CD8-positive, alpha-beta memory T cell (primary cell): ENCODE measurements at regions not wholly inside any gene's neighbourhood (a gene's known extent, or its start where the extent isn't known, plus 50 kb on each side); places are given as distances from the start of the nearest gene placed in this dataset.
"Not testable (repeated sequence)": the region's sequence is repeated elsewhere in the genome, so short reads cannot be mapped to it uniquely, and the experiment has no call there.

ENCODE experiments used
- CTCF ChIA-PET: fragments of 350-600 bp; sonication (Branson Sonifier 250); formaldehyde crosslinking; loops from one replicate; lab custom pipeline; 2021; ENCODE audit warnings: antibody characterized with exemption; lab: Charles Lee
- POLR2A ChIA-PET: fragments of 350-600 bp; sonication (Branson Sonifier 250); formaldehyde crosslinking; loops from one replicate; lab custom pipeline; 2021; ENCODE audit warnings: antibody characterized with exemption; lab: Charles Lee
- DNase-seq, 5 donors: peaks; one replicate each; pipeline versions ENCODE4 v3.0.0 to v3.0.0-alpha.2; 2020 to 2022; ENCODE audit warnings: mixed read lengths in 1 of 5
- H3K27ac ChIP-seq: one replicate; pipeline ENCODE4 v1.7.0; 2013; ENCODE audit warnings: low read depth, mild to moderate bottlenecking, low read length, moderate library complexity
- H3K27me3 ChIP-seq: 2 replicates; pipeline ENCODE4 v1.7.0; 2013; ENCODE audit warnings: low read length, mild to moderate bottlenecking; ENCODE audit not compliant: insufficient read depth, poor library complexity, severe bottlenecking
- H3K36me3 ChIP-seq: 2 replicates; pipeline ENCODE4 v1.7.0; 2013; ENCODE audit warnings: mild to moderate bottlenecking, low read length, moderate library complexity; ENCODE audit not compliant: insufficient read depth
- H3K4me1 ChIP-seq: 2 replicates; pipeline ENCODE4 v1.7.0; 2013; ENCODE audit warnings: mild to moderate bottlenecking, low read length, moderate library complexity; ENCODE audit not compliant: insufficient read depth
- H3K4me3 ChIP-seq: 2 replicates; pipeline ENCODE4 v1.7.0; 2013; ENCODE audit warnings: mild to moderate bottlenecking, low read length
- H3K9me3 ChIP-seq: 2 replicates; pipeline ENCODE4 v1.7.0; 2013; ENCODE audit warnings: mild to moderate bottlenecking, low read length
- H3K27ac Mint-ChIP-seq, 8 donors: one replicate each; pipeline ENCODE4 v1.8.0; 2020 to 2021; ENCODE audit warnings: mixed read lengths in 8 of 8, mild to moderate bottlenecking in 6 of 8, inconsistent platforms in 3 of 8, moderate library complexity in 3 of 8
- H3K27me3 Mint-ChIP-seq, 2 donors: one replicate each; pipeline ENCODE4 v1.8.0; 2020 to 2021; ENCODE audit warnings: mixed read lengths in 2 of 2, mild to moderate bottlenecking in 1 of 2, moderate library complexity in 1 of 2
- H3K36me3 Mint-ChIP-seq, 3 donors: one replicate each; pipeline ENCODE4 v1.8.0; 2020 to 2021; ENCODE audit warnings: mixed read lengths in 3 of 3, inconsistent platforms in 1 of 3, mild to moderate bottlenecking in 1 of 3
- H3K4me1 Mint-ChIP-seq, 3 donors: one replicate each; pipeline ENCODE4 v1.8.0; 2020 to 2021; ENCODE audit warnings: mixed read lengths in 3 of 3, inconsistent platforms in 1 of 3, mild to moderate bottlenecking in 1 of 3
- H3K4me3 Mint-ChIP-seq, 7 donors: one replicate each; pipeline ENCODE4 v1.8.0; 2020 to 2021; ENCODE audit warnings: mixed read lengths in 7 of 7, mild to moderate bottlenecking in 6 of 7, moderate library complexity in 4 of 7, inconsistent platforms in 2 of 7
- H3K9me3 Mint-ChIP-seq, 5 donors: one replicate each; pipeline ENCODE4 v1.8.0; 2020 to 2022; ENCODE audit warnings: mixed read lengths in 5 of 5, mild to moderate bottlenecking in 3 of 5, moderate library complexity in 2 of 5, inconsistent platforms in 1 of 5

GRCh38 chr3:59499000-59499399, 449.2 kb upstream of the CFAP20DC start:
- Mint-ChIP-seq H3K27me3 (peaks cover 0 to 6% of the 10 kb centered on the region in 2 donors), H3K4me1 (peaks cover 0 to 8% (median 2%) of the 10 kb centered on the region in 3 donors), H3K9me3 (peaks cover 0 to 2% (median 0%) of the 10 kb centered on the region in 5 donors), H3K36me3 (peaks cover 0 to 21% (median 4%) of the 10 kb centered on the region in 3 donors), H3K4me3 (no peak overlapping the region), H3K27ac (peak overlapping the region in 1 of 8 donors; percentile 63)
- no peaks in the 10 kb centered on the region for H3K27me3 ChIP-seq
- H3K4me1 ChIP-seq = no peaks in the 10 kb centered on the region
- no peak overlapping the region for H3K27ac ChIP-seq
- H3K9me3 ChIP-seq = no peaks in the 10 kb centered on the region
- POLR2A ChIA-PET = no interaction called here
- DNase-seq = no peak
- CTCF ChIA-PET = interaction anchor here (1.3 kb wide), 1 partner anchor 42 kb away, joined by 3 read pairs; no protein-coding TSS in a partner anchor
- no peak overlapping the region for H3K4me3 ChIP-seq
- no peaks in the 10 kb centered on the region for H3K36me3 ChIP-seq

- ChIA-PET CTCF (no interaction called here), POLR2A (no interaction called here)
- H3K27me3 ChIP-seq = no peaks in the 10 kb centered on the region
- no peaks in the 10 kb centered on the region for H3K4me1 ChIP-seq
- no peak overlapping the region for H3K27ac ChIP-seq
- peaks cover 0 to 2% (median 0%) of the 10 kb centered on the region in 5 donors for H3K9me3 Mint-ChIP-seq
- H3K36me3 ChIP-seq = no peaks in the 10 kb centered on the region
- no peak overlapping the region for H3K4me3 ChIP-seq
- H3K4me3 Mint-ChIP-seq = no peak overlapping the region
- H3K4me1 Mint-ChIP-seq = peaks cover 0 to 8% (median 2%) of the 10 kb centered on the region in 3 donors
- H3K9me3 ChIP-seq = no peaks in the 10 kb centered on the region
- peaks cover 0 to 5% of the 10 kb centered on the region in 2 donors for H3K27me3 Mint-ChIP-seq
- no peak overlapping the region for H3K27ac Mint-ChIP-seq
- peaks cover 0 to 13% (median 0%) of the 10 kb centered on the region in 3 donors for H3K36me3 Mint-ChIP-seq
- DNase-seq = no peak
Measured at GRCh38 chr3:59496250-59496649, 446.4 kb upstream of the CFAP20DC start.

GRCh38 chr3:59494969-59495368, 445.1 kb upstream of the CFAP20DC start:
- peaks cover 0 to 17% (median 0%) of the 10 kb centered on the region in 3 donors for H3K36me3 Mint-ChIP-seq
- H3K9me3 ChIP-seq, H3K27me3 ChIP-seq, H3K36me3 ChIP-seq, H3K4me1 Mint-ChIP-seq, POLR2A ChIA-PET, H3K27ac ChIP-seq, H3K27ac Mint-ChIP-seq, H3K4me1 ChIP-seq, H3K27me3 Mint-ChIP-seq, DNase-seq, H3K9me3 Mint-ChIP-seq, H3K4me3 Mint-ChIP-seq, CTCF ChIA-PET, H3K4me3 ChIP-seq: not testable (repeated sequence)

- no peak overlapping the region for H3K27ac Mint-ChIP-seq
- H3K36me3 ChIP-seq = no peaks in the 10 kb centered on the region
- peaks cover 0 to 4% (median 2%) of the 10 kb centered on the region in 3 donors for H3K36me3 Mint-ChIP-seq
- H3K4me1 ChIP-seq = no peaks in the 10 kb centered on the region
- ChIA-PET CTCF (no interaction called here), POLR2A (no interaction called here)
- no peaks in the 10 kb centered on the region for H3K27me3 ChIP-seq
- peaks cover 0 to 10% (median 3%) of the 10 kb centered on the region in 3 donors for H3K4me1 Mint-ChIP-seq
- no peak overlapping the region for H3K27ac ChIP-seq
- DNase-seq = no peak
- no peak overlapping the region for H3K4me3 Mint-ChIP-seq
- no peak overlapping the region for H3K4me3 ChIP-seq
- H3K9me3 ChIP-seq = no peaks in the 10 kb centered on the region
- no peaks in the 10 kb centered on the region for H3K27me3 Mint-ChIP-seq
- H3K9me3 Mint-ChIP-seq = no peaks in the 10 kb centered on the region
Measured at GRCh38 chr3:59486520-59486919, 436.7 kb upstream of the CFAP20DC start.

- Mint-ChIP-seq H3K9me3 (no peaks in the 10 kb centered on the region), H3K4me1 (peaks cover 15 to 24% (median 18%) of the 10 kb centered on the region in 3 donors), H3K4me3 (no peak overlapping the region), H3K36me3 (peaks cover 0 to 2% (median 0%) of the 10 kb centered on the region in 3 donors), H3K27ac (no peak overlapping the region), H3K27me3 (peaks cover 0 to 3% of the 10 kb centered on the region in 2 donors)
- no peak for DNase-seq
- H3K4me1 ChIP-seq = peaks cover 5% of the 10 kb centered on the region
- no peak overlapping the region for H3K4me3 ChIP-seq
- no peaks in the 10 kb centered on the region for H3K9me3 ChIP-seq
- H3K36me3 ChIP-seq = no peaks in the 10 kb centered on the region
- ChIA-PET CTCF (no interaction called here), POLR2A (no interaction called here)
- no peak overlapping the region for H3K27ac ChIP-seq
- H3K27me3 ChIP-seq = no peaks in the 10 kb centered on the region
Measured at GRCh38 chr3:59483191-59483590, 433.4 kb upstream of the CFAP20DC start.

- Histone ChIP-seq H3K27ac (no peak overlapping the region), H3K36me3 (no peaks in the 10 kb centered on the region), H3K4me1 (peaks cover 5% of the 10 kb centered on the region), H3K27me3 (no peaks in the 10 kb centered on the region), H3K9me3 (no peaks in the 10 kb centered on the region), H3K4me3 (no peak overlapping the region)
- H3K27me3 Mint-ChIP-seq = peaks cover 0 to 3% of the 10 kb centered on the region in 2 donors
- no peak overlapping the region for H3K27ac Mint-ChIP-seq
- peaks cover 15 to 19% (median 18%) of the 10 kb centered on the region in 3 donors for H3K4me1 Mint-ChIP-seq
- H3K4me3 Mint-ChIP-seq = no peak overlapping the region
- H3K9me3 Mint-ChIP-seq = no peaks in the 10 kb centered on the region
- ChIA-PET CTCF (no interaction called here), POLR2A (no interaction called here)
- DNase-seq = no peak
- peaks cover 0 to 2% (median 0%) of the 10 kb centered on the region in 3 donors for H3K36me3 Mint-ChIP-seq
Measured at GRCh38 chr3:59482684-59483083, 432.9 kb upstream of the CFAP20DC start.

GRCh38 chr3:59481776-59482400, 432.1 kb upstream of the CFAP20DC start:
- Histone ChIP-seq H3K4me3 (no peak overlapping the region), H3K27me3 (no peaks in the 10 kb centered on the region), H3K9me3 (no peaks in the 10 kb centered on the region), H3K4me1 (peaks cover 5% of the 10 kb centered on the region), H3K27ac (no peak overlapping the region), H3K36me3 (no peaks in the 10 kb centered on the region)
- H3K4me1 Mint-ChIP-seq = peaks cover 15 to 17% (median 15%) of the 10 kb centered on the region in 3 donors
- POLR2A ChIA-PET = no interaction called here
- CTCF ChIA-PET = no interaction called here
- H3K4me3 Mint-ChIP-seq = no peak overlapping the region
- peaks cover 0 to 2% (median 2%) of the 10 kb centered on the region in 3 donors for H3K36me3 Mint-ChIP-seq
- no peak overlapping the region for H3K27ac Mint-ChIP-seq
- H3K9me3 Mint-ChIP-seq = no peaks in the 10 kb centered on the region
- DNase-seq = no peak
- peaks cover 0 to 3% of the 10 kb centered on the region in 2 donors for H3K27me3 Mint-ChIP-seq

GRCh38 chr3:59480486-59480995, 430.7 kb upstream of the CFAP20DC start:
- Mint-ChIP-seq H3K9me3 (no peaks in the 10 kb centered on the region), H3K27me3 (peaks cover 0 to 3% of the 10 kb centered on the region in 2 donors), H3K36me3 (peaks cover 0 to 3% (median 1%) of the 10 kb centered on the region in 3 donors), H3K4me3 (peak overlapping the region; percentile 13 to 75 (median 66)), H3K27ac (peak overlapping the region in 5 of 8 donors; percentile 0 to 88 (median 11)), H3K4me1 (peaks cover 15 to 17% (median 15%) of the 10 kb centered on the region in 3 donors)
- ChIA-PET CTCF (no interaction called here), POLR2A (no interaction called here)
- Histone ChIP-seq H3K4me3 (no peak overlapping the region), H3K27me3 (no peaks in the 10 kb centered on the region), H3K4me1 (peaks cover 5% of the 10 kb centered on the region), H3K36me3 (no peaks in the 10 kb centered on the region), H3K9me3 (no peaks in the 10 kb centered on the region), H3K27ac (no peak overlapping the region)
- DNase-seq = no peak
